Loucy (cell line): ENCODE measurements at regions not wholly inside any gene's neighbourhood (a gene's known extent, or its start where the extent isn't known, plus 50 kb on each side); places are given as distances from the start of the nearest gene placed in this dataset.

Experiments used
- H2AFZ ChIP-seq: fragments of 200-600 bp; sonication (generic); 2 replicates; pipeline ENCODE4 v1.6.0; 2016; ENCODE audit warnings: antibody characterized with exemption, mild to moderate bottlenecking, low read length, moderate library complexity
- H3F3A ChIP-seq: fragments of 200-600 bp; 2 replicates; pipeline ENCODE4 v1.6.0; 2016; ENCODE audit warnings: antibody characterized with exemption, low read depth, mild to moderate bottlenecking
- H3K27me3 ChIP-seq: fragments of 200-600 bp; sonication (generic); 2 replicates; pipeline ENCODE4 v1.6.1; 2014; ENCODE audit warnings: low read length, mild to moderate bottlenecking; ENCODE audit not compliant: insufficient read depth, poor library complexity, severe bottlenecking
- H3K36me3 ChIP-seq: fragments of 200-600 bp; sonication (generic); 2 replicates; pipeline ENCODE4 v1.6.1; 2016; ENCODE audit warnings: low read length; ENCODE audit not compliant: insufficient read depth
- H3K4me1 ChIP-seq: fragments of 200-600 bp; sonication (generic); 2 replicates; pipeline ENCODE4 v1.5.1; 2014; ENCODE audit warnings: low read length, mild to moderate bottlenecking; ENCODE audit not compliant: insufficient read depth, poor library complexity, severe bottlenecking
- H3K4me2 ChIP-seq: fragments of 200-600 bp; sonication (generic); 2 replicates; pipeline ENCODE4 v1.6.0; 2014; ENCODE audit warnings: antibody characterized with exemption, low read length, low read depth, mild to moderate bottlenecking; ENCODE audit not compliant: poor library complexity, severe bottlenecking
- H3K4me3 ChIP-seq: fragments of 200-600 bp; sonication (generic); 2 replicates; pipeline ENCODE4 v1.5.1; 2014; ENCODE audit warnings: low read length, mild to moderate bottlenecking, mixed read lengths; ENCODE audit not compliant: poor library complexity, severe bottlenecking
- H3K79me2 ChIP-seq: fragments of 200-600 bp; sonication (generic); 2 replicates; pipeline ENCODE4 v1.6.1; 2014; ENCODE audit warnings: low read length; ENCODE audit not compliant: insufficient read depth
- H3K9ac ChIP-seq: fragments of 200-600 bp; sonication (generic); 2 replicates; pipeline ENCODE4 v1.6.0; 2014; ENCODE audit warnings: mild to moderate bottlenecking, low read depth, low read length, moderate library complexity; ENCODE audit not compliant: poor library complexity, severe bottlenecking
- H3K9me2 ChIP-seq: fragments of 200-600 bp; sonication (generic); replicated peaks from 2 replicates; pipeline ENCODE4 v1.6.1; 2016; ENCODE audit warnings: low read depth, low read length, mixed read lengths
- H3K9me3 ChIP-seq: fragments of 200-600 bp; sonication (generic); 2 replicates; pipeline ENCODE4 v1.6.1; 2014; ENCODE audit warnings: mild to moderate bottlenecking, antibody characterized with exemption, low read length, low read depth; ENCODE audit not compliant: insufficient read depth
- H4K20me1 ChIP-seq: fragments of 200-600 bp; sonication (generic); 2 replicates; pipeline ENCODE4 v1.6.0; 2014; ENCODE audit warnings: antibody characterized with exemption, low read length, mild to moderate bottlenecking; ENCODE audit not compliant: insufficient read depth, poor library complexity, severe bottlenecking
- CTCF ChIP-seq: fragments of 200-600 bp; sonication (generic); conservative IDR thresholded peaks from 2 replicates; pipeline ENCODE4 v1.5.1; 2014; ENCODE audit warnings: mild to moderate bottlenecking, antibody characterized with exemption, low read length
- EZH2phosphoT487 ChIP-seq: fragments of 200-600 bp; IDR thresholded peaks from 2 replicates; pipeline ENCODE4 v1.6.1; 2018; ENCODE audit warnings: antibody characterized with exemption, mild to moderate bottlenecking, moderate library complexity, borderline replicate concordance

- no peak for TF ChIP-seq EZH2phosphoT487
- TF ChIP-seq CTCF = no peak
- Histone ChIP-seq H3K9me2 (no peaks in the 10 kb centered on the region), H3K4me1 (no peaks in the 10 kb centered on the region), H3K36me3 (no peaks in the 10 kb centered on the region), H3K4me2 (no peak overlapping the region), H4K20me1 (no peaks in the 10 kb centered on the region), H3K79me2 (no peaks in the 10 kb centered on the region), H3K27me3 (no peaks in the 10 kb centered on the region), H3K4me3 (no peak overlapping the region), H3K9ac (no peak overlapping the region), H3K9me3 (no peaks in the 10 kb centered on the region), H3F3A (no peaks in the 10 kb centered on the region), H2AFZ (no peak overlapping the region)
Measured at GRCh38 chr4:14855719-14856061, 146.6 kb upstream of the CPEB2 start.

- H3F3A ChIP-seq = no peaks in the 10 kb centered on the region
- TF ChIP-seq CTCF (no peak), EZH2phosphoT487 (no peak)
- H2AFZ ChIP-seq = no peak overlapping the region
- H3K27me3 ChIP-seq = no peaks in the 10 kb centered on the region
- H3K9ac ChIP-seq = no peak overlapping the region
- H3K4me2 ChIP-seq = no peak overlapping the region
- no peaks in the 10 kb centered on the region for H3K79me2 ChIP-seq
- H3K36me3 ChIP-seq = no peaks in the 10 kb centered on the region
- H3K4me1 ChIP-seq = no peaks in the 10 kb centered on the region
- no peak overlapping the region for H3K4me3 ChIP-seq
- H3K9me3 ChIP-seq = no peaks in the 10 kb centered on the region
- no peaks in the 10 kb centered on the region for H3K9me2 ChIP-seq
- no peaks in the 10 kb centered on the region for H4K20me1 ChIP-seq
Measured at GRCh38 chr4:14856062-14856933, 146.0 kb upstream of the CPEB2 start.

- H2AFZ ChIP-seq = no peak overlapping the region
- H3F3A ChIP-seq = no peaks in the 10 kb centered on the region
- H3K4me3 ChIP-seq = no peak overlapping the region
Measured at GRCh38 chr4:14856934-14857235, 145.4 kb upstream of the CPEB2 start.

More at GRCh38 chr4:14856934-14857235, 145.4 kb upstream of the CPEB2 start:
- Histone ChIP-seq H3K9me3 (no peaks in the 10 kb centered on the region), H3K4me2 (no peak overlapping the region), H3K79me2 (no peaks in the 10 kb centered on the region), H3K9me2 (no peaks in the 10 kb centered on the region), H4K20me1 (no peaks in the 10 kb centered on the region), H3K36me3 (no peaks in the 10 kb centered on the region), H3K9ac (no peak overlapping the region), H3K27me3 (no peaks in the 10 kb centered on the region), H3K4me1 (no peaks in the 10 kb centered on the region)
- no peak for TF ChIP-seq EZH2phosphoT487
- no peak for TF ChIP-seq CTCF
